ENCODE measurements at regions not wholly inside any gene's neighbourhood (a gene's known extent, or its start where the extent isn't known, plus 50 kb on each side); places are given as distances from the start of the nearest gene placed in this dataset.
A peak's percentile ranks its signal among the peaks of the same experiment; 100 is the strongest.

- no peak for DNase-seq
- intact Hi-C loops (cut with DNase I) = no loop called here
- Histone ChIP-seq H3K9me3 (ENCODE audit: control insufficient read depth, low read length) (no peaks in the 10 kb centered on the region), H3K4me3 (ENCODE audit: low read length in 2 of 2) (no peak overlapping the region), H3K36me3 (ENCODE audit: control insufficient read depth in 1 of 2, insufficient read depth in 2 of 2, low read length in 1 of 2) (no peaks in the 10 kb centered on the region), H3K27me3 (ENCODE audit: control insufficient read depth in 1 of 2, insufficient read depth in 2 of 2, low read length in 1 of 2) (no peaks in the 10 kb centered on the region), H3K4me1 (ENCODE audit: control insufficient read depth in 1 of 2, insufficient read depth in 2 of 2, low read length in 2 of 2) (no peaks in the 10 kb centered on the region), H3K27ac (ENCODE audit: low read depth in 1 of 2, low read length in 2 of 2) (no peak overlapping the region)
- no peak for ATAC-seq (ENCODE audit: low FRiP score)
- WGBS, 2 donors = 95 to 96% methylated on average over 4 of the region's 4 CpGs
These were observed 284.5 kb downstream of the SH3GL2 start for GRCh38 chr9:17863213-17863883.

DNA sequence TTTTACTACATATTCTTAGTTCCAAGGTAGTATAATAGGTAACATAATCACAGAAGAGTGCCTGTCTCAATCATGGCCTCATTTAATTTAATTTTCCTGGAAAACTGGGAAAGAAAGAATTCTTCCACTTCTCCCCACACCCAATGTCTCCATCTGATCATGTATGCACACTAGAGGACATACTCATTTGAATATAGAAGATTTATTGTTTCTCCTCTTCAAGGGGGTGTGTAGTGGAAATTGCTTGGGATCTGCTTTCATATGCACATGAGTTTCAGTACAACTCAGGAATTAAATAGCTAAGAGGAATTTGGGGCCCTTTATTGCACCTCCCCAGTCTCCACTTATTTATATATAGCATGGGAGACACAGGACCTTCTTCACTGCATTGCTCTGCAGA, 285.1 kb downstream of the SH3GL2 start:
- H3K27ac ChIP-seq (ENCODE audit: low read depth in 1 of 2, low read length in 2 of 2) = no peak overlapping the region
- no peaks in the 10 kb centered on the region for H3K4me1 ChIP-seq (ENCODE audit: control insufficient read depth in 1 of 2, insufficient read depth in 2 of 2, low read length in 2 of 2)
- H3K27me3 ChIP-seq (ENCODE audit: control insufficient read depth in 1 of 2, insufficient read depth in 2 of 2, low read length in 1 of 2) = no peaks in the 10 kb centered on the region
- intact Hi-C loops (cut with DNase I) = no loop called here
- ATAC-seq (ENCODE audit: low FRiP score) = no peak
- no peak for DNase-seq
- H3K4me3 ChIP-seq (ENCODE audit: low read length in 2 of 2) = no peak overlapping the region
- no peaks in the 10 kb centered on the region for H3K36me3 ChIP-seq (ENCODE audit: control insufficient read depth in 1 of 2, insufficient read depth in 2 of 2, low read length in 1 of 2)
- H3K9me3 ChIP-seq (ENCODE audit: control insufficient read depth, low read length) = no peaks in the 10 kb centered on the region

GRCh38 chr9:17864951-17865350, 286.1 kb downstream of the SH3GL2 start:
- Histone ChIP-seq H3K27me3 (ENCODE audit: control insufficient read depth in 1 of 2, insufficient read depth in 2 of 2, low read length in 1 of 2) (no peaks in the 10 kb centered on the region), H3K27ac (ENCODE audit: low read depth in 1 of 2, low read length in 2 of 2) (no peak overlapping the region), H3K4me3 (ENCODE audit: low read length in 2 of 2) (no peak overlapping the region), H3K4me1 (ENCODE audit: control insufficient read depth in 1 of 2, insufficient read depth in 2 of 2, low read length in 2 of 2) (no peaks in the 10 kb centered on the region), H3K36me3 (ENCODE audit: control insufficient read depth in 1 of 2, insufficient read depth in 2 of 2, low read length in 1 of 2) (no peaks in the 10 kb centered on the region), H3K9me3 (ENCODE audit: control insufficient read depth, low read length) (no peaks in the 10 kb centered on the region)
- intact Hi-C loops (cut with DNase I) = no loop called here
- 96 to 100% methylated on average over 1 of the region's 1 CpG for WGBS, 2 donors
- DNase-seq (no peak), ATAC-seq (ENCODE audit: low FRiP score) (no peak)

DNA sequence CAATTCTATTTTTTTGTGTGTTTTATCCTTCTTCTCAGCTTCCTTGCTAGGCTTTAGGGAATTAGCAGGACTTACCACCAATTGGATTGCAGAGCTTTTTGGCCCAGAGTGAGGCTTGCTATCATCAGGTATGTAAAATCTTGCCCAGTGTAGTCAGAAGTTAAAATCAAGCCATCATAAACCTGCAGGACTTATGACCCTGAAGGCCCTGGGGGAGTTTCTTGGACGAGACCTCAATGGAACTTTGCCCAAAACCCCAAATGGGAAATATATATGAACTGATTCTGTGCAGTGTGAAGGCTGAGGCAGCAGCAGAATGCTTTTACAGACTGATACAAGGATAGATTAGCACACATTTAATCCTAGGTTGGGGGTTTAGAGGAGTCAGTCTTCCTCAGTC, 287.0 kb downstream of the SH3GL2 start:
- Histone ChIP-seq H3K36me3 (ENCODE audit: control insufficient read depth in 1 of 2, insufficient read depth in 2 of 2, low read length in 1 of 2) (no peaks in the 10 kb centered on the region), H3K9me3 (ENCODE audit: control insufficient read depth, low read length) (no peaks in the 10 kb centered on the region), H3K27ac (ENCODE audit: low read depth in 1 of 2, low read length in 2 of 2) (no peak overlapping the region), H3K4me3 (ENCODE audit: low read length in 2 of 2) (no peak overlapping the region), H3K4me1 (ENCODE audit: control insufficient read depth in 1 of 2, insufficient read depth in 2 of 2, low read length in 2 of 2) (no peaks in the 10 kb centered on the region), H3K27me3 (ENCODE audit: control insufficient read depth in 1 of 2, insufficient read depth in 2 of 2, low read length in 1 of 2) (no peaks in the 10 kb centered on the region)
- WGBS, 2 donors = 10 to 20% methylated on average over 1 of the region's 1 CpG
- DNase-seq = no peak
- intact Hi-C loops (cut with DNase I) = no loop called here
- ATAC-seq (ENCODE audit: low FRiP score) = no peak

DNA sequence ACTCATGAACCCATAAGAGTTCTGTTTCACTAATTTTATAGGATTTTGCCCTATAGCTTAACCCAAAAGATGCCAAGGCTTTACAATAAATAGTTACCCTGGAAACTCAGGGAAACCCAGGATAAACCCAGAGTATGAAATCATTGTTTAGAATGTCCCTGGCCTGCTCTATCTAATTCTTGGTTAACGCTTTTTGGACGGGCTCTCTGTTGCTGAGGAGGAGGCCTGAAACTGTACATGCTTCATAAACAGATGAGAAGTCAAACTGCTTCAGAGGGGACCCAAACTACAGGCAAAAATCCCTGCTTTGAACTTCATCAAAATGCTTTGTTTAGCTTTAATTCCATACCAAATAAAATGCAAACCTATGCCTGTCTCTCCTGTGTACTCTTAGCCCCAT, 291.9 kb downstream of the SH3GL2 start:
- no peak overlapping the region for H3K4me3 ChIP-seq (ENCODE audit: low read length in 2 of 2)
- H3K27me3 ChIP-seq (ENCODE audit: control insufficient read depth in 1 of 2, insufficient read depth in 2 of 2, low read length in 1 of 2) = no peaks in the 10 kb centered on the region
- DNase-seq (no peak), ATAC-seq (ENCODE audit: low FRiP score) (no peak)
- intact Hi-C loops (cut with DNase I) = no loop called here
- H3K36me3 ChIP-seq (ENCODE audit: control insufficient read depth in 1 of 2, insufficient read depth in 2 of 2, low read length in 1 of 2) = no peaks in the 10 kb centered on the region
- no peaks in the 10 kb centered on the region for H3K4me1 ChIP-seq (ENCODE audit: control insufficient read depth in 1 of 2, insufficient read depth in 2 of 2, low read length in 2 of 2)
- H3K27ac ChIP-seq (ENCODE audit: low read depth in 1 of 2, low read length in 2 of 2) = no peak overlapping the region
- H3K9me3 ChIP-seq (ENCODE audit: control insufficient read depth, low read length) = no peaks in the 10 kb centered on the region
- 30 to 39% methylated on average over 2 of the region's 2 CpGs for WGBS, 2 donors

DNA sequence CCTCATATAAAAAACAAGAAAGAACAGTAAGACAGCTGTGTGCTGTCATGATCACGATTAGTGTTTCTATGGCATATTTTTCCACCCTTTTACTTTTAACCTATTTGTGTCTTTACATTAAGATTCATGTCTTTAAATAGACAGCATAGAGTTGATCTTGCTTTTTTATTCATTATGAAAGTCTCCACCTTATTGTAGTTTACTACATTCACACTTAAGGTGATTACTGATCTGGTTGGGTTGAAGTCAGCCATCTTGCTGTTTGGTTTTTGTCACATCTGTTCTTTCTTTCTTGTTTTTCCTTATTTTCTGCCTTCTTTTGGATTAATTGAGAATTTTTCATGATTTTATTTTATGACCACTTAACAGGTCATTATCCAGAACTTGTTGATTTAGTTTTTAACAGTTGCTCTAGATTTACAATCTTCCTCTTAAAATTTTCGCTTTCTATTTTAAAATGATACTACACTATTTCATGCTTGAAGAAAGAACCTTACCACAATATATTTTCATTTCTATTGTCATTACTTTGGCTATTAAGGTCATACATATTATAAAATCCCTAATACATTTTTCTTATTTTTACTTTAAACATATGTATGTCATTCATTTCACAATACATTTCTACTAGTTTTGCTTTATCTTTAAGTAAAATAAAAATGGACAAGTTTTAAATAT, 292.5 kb downstream of the SH3GL2 start:
- DNase-seq (no peak), ATAC-seq (ENCODE audit: low FRiP score) (no peak)
- Histone ChIP-seq H3K36me3 (ENCODE audit: control insufficient read depth in 1 of 2, insufficient read depth in 2 of 2, low read length in 1 of 2) (no peaks in the 10 kb centered on the region), H3K4me3 (ENCODE audit: low read length in 2 of 2) (no peak overlapping the region), H3K4me1 (ENCODE audit: control insufficient read depth in 1 of 2, insufficient read depth in 2 of 2, low read length in 2 of 2) (no peaks in the 10 kb centered on the region), H3K27me3 (ENCODE audit: control insufficient read depth in 1 of 2, insufficient read depth in 2 of 2, low read length in 1 of 2) (no peaks in the 10 kb centered on the region), H3K27ac (ENCODE audit: low read depth in 1 of 2, low read length in 2 of 2) (no peak overlapping the region), H3K9me3 (ENCODE audit: control insufficient read depth, low read length) (no peaks in the 10 kb centered on the region)
- intact Hi-C loops (cut with DNase I) = no loop called here
- 70 to 81% methylated on average over 2 of the region's 2 CpGs for WGBS, 2 donors

DNA sequence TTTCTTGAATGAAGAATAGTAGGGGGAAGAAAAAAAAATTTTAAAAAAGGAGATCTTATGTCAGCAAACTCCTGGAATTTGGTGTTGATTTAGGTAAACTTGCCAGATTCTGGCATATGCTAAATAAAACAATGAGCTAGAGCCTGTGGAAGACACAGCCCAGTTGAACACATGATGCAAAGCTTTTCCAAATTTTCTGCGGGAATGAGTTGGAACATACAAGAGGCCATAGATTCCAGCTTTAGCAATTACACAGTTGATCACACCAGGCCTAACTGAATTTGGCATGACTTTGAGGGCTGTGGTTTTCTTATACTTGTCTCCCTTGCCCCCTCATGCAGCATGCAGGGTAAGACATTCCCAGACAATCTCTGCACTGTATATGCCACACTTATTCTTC, 297.0 kb downstream of the SH3GL2 start:
- ATAC-seq (ENCODE audit: low FRiP score) = no peak
- Histone ChIP-seq H3K4me3 (ENCODE audit: low read length in 2 of 2) (no peak overlapping the region), H3K27ac (ENCODE audit: low read depth in 1 of 2, low read length in 2 of 2) (peak overlapping the region in 1 of 2 donors; percentile 50), H3K36me3 (ENCODE audit: control insufficient read depth in 1 of 2, insufficient read depth in 2 of 2, low read length in 1 of 2) (no peaks in the 10 kb centered on the region), H3K27me3 (ENCODE audit: control insufficient read depth in 1 of 2, insufficient read depth in 2 of 2, low read length in 1 of 2) (no peaks in the 10 kb centered on the region), H3K4me1 (ENCODE audit: control insufficient read depth in 1 of 2, insufficient read depth in 2 of 2, low read length in 2 of 2) (no peaks in the 10 kb centered on the region), H3K9me3 (ENCODE audit: control insufficient read depth, low read length) (no peaks in the 10 kb centered on the region)
- intact Hi-C loops (cut with DNase I) = no loop called here
- DNase-seq = no peak
- WGBS, 2 donors = 0 to 10% methylated on average over 1 of the region's 1 CpG

DNA sequence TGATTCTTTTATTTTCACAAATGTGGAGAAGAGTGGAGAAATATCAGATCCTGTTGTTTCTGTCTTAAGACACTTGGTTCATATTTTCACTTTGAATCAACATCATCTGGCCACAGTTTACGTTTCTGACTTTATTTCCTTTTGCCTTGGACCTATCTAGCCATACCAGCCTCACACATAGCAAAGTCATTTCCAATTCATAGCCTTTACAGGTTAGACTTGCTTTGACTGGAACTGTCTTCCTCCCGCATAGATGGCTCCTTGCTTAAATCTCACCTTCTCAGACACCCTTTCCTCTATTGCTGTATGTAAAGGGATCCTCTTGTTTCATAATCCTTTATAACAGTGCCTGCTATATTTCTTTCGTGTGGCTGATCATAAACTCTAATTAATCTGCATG, 297.8 kb downstream of the SH3GL2 start:
- Histone ChIP-seq H3K4me3 (ENCODE audit: low read length in 2 of 2) (no peak overlapping the region), H3K36me3 (ENCODE audit: control insufficient read depth in 1 of 2, insufficient read depth in 2 of 2, low read length in 1 of 2) (no peaks in the 10 kb centered on the region), H3K9me3 (ENCODE audit: control insufficient read depth, low read length) (no peaks in the 10 kb centered on the region), H3K4me1 (ENCODE audit: control insufficient read depth in 1 of 2, insufficient read depth in 2 of 2, low read length in 2 of 2) (no peaks in the 10 kb centered on the region), H3K27ac (ENCODE audit: low read depth in 1 of 2, low read length in 2 of 2) (no peak overlapping the region), H3K27me3 (ENCODE audit: control insufficient read depth in 1 of 2, insufficient read depth in 2 of 2, low read length in 1 of 2) (no peaks in the 10 kb centered on the region)
- intact Hi-C loops (cut with DNase I) = no loop called here
- DNase-seq = no peak
- ATAC-seq (ENCODE audit: low FRiP score) = no peak
- 81 to 87% methylated on average over 3 of the region's 3 CpGs for WGBS, 2 donors

- H3K27me3 ChIP-seq (ENCODE audit: control insufficient read depth in 1 of 2, insufficient read depth in 2 of 2, low read length in 1 of 2) = no peaks in the 10 kb centered on the region
- DNase-seq (no peak), ATAC-seq (ENCODE audit: low FRiP score) (no peak)
- H3K36me3 ChIP-seq (ENCODE audit: control insufficient read depth in 1 of 2, insufficient read depth in 2 of 2, low read length in 1 of 2) = no peaks in the 10 kb centered on the region
- no peaks in the 10 kb centered on the region for H3K9me3 ChIP-seq (ENCODE audit: control insufficient read depth, low read length)
- no peak overlapping the region for H3K27ac ChIP-seq (ENCODE audit: low read depth in 1 of 2, low read length in 2 of 2)
- WGBS, 2 donors = 93 to 97% methylated on average over 3 of the region's 3 CpGs
- H3K4me1 ChIP-seq (ENCODE audit: control insufficient read depth in 1 of 2, insufficient read depth in 2 of 2, low read length in 2 of 2) = no peaks in the 10 kb centered on the region
- no peak overlapping the region for H3K4me3 ChIP-seq (ENCODE audit: low read length in 2 of 2)
- intact Hi-C loops (cut with DNase I) = no loop called here
These were observed 300.0 kb downstream of the SH3GL2 start for GRCh38 chr9:17878810-17879370.
